Astrocyte (in vitro differentiated cells and primary cell): ENCODE measurements at regions not wholly inside any gene's neighbourhood (a gene's known extent, or its start where the extent isn't known, plus 50 kb on each side); places are given as distances from the start of the nearest gene placed in this dataset.

Experiments used
- DNase-seq: peaks from one replicate; pipeline ENCODE4 v3.0.0-alpha.2; 2010; ENCODE audit warnings: low read depth
- FAIRE-seq: peaks from 2 replicates; lab custom pipeline; 2011; peaks lifted over from hg19 to GRCh38; lab: Jason Lieb, UNC
- H2AFZ ChIP-seq: 2 replicates; pipeline ENCODE4 v1.6.0; 2012; ENCODE audit warnings: low read depth, low read length, inconsistent platforms
- H3K27ac ChIP-seq: 2 replicates; pipeline ENCODE4 v1.5.1; 2011; ENCODE audit warnings: low read depth, low read length, inconsistent platforms
- H3K27me3 ChIP-seq: 2 replicates; pipeline ENCODE4 v1.6.0; 2011; ENCODE audit warnings: low read length, inconsistent platforms; ENCODE audit not compliant: insufficient read depth
- H3K36me3 ChIP-seq: 2 replicates; pipeline ENCODE4 v1.5.1; 2011; ENCODE audit warnings: low read length, inconsistent platforms; ENCODE audit not compliant: insufficient read depth
- H3K4me1 ChIP-seq: 2 replicates; pipeline ENCODE4 v1.5.1; 2011; ENCODE audit warnings: low read length, inconsistent platforms; ENCODE audit not compliant: insufficient read depth
- H3K4me2 ChIP-seq: 2 replicates; pipeline ENCODE4 v1.6.0; 2012; ENCODE audit warnings: low read length, inconsistent platforms
- H3K4me3 ChIP-seq: 2 replicates; pipeline ENCODE4 v1.5.1; 2011; ENCODE audit warnings: low read depth, mild to moderate bottlenecking, low read length, inconsistent platforms; ENCODE audit not compliant: insufficient read depth
- H3K79me2 ChIP-seq: 2 replicates; pipeline ENCODE4 v1.6.0; 2012; ENCODE audit warnings: mild to moderate bottlenecking, low read length, inconsistent platforms; ENCODE audit not compliant: insufficient read depth
- H3K9ac ChIP-seq: 2 replicates; pipeline ENCODE4 v1.6.0; 2012; ENCODE audit warnings: mild to moderate bottlenecking, low read length, inconsistent platforms
- H3K9me3 ChIP-seq: 2 replicates; pipeline ENCODE4 v1.5.1; 2012; ENCODE audit warnings: low read depth, mild to moderate bottlenecking, low read length, inconsistent platforms; ENCODE audit not compliant: insufficient read depth
- H4K20me1 ChIP-seq: 2 replicates; pipeline ENCODE4 v1.6.0; 2012; ENCODE audit warnings: low read length, inconsistent platforms; ENCODE audit not compliant: insufficient read depth
- H3K27ac Mint-ChIP-seq: one replicate; pipeline ENCODE4 v1.8.0; 2021; ENCODE audit warnings: mild to moderate bottlenecking, mixed read lengths; ENCODE audit not compliant: unreplicated experiment
- H3K27me3 Mint-ChIP-seq: one replicate; pipeline ENCODE4 v1.8.0; 2021; ENCODE audit warnings: low read depth, mixed read lengths; ENCODE audit not compliant: unreplicated experiment
- H3K36me3 Mint-ChIP-seq: one replicate; pipeline ENCODE4 v1.8.0; 2021; ENCODE audit warnings: low read depth, mixed read lengths; ENCODE audit not compliant: unreplicated experiment
- H3K4me1 Mint-ChIP-seq: one replicate; pipeline ENCODE4 v1.8.0; 2021; ENCODE audit warnings: low read depth, mixed read lengths; ENCODE audit not compliant: unreplicated experiment
- H3K4me3 Mint-ChIP-seq: one replicate; pipeline ENCODE4 v1.8.0; 2021; ENCODE audit warnings: mild to moderate bottlenecking, moderate library complexity, mixed read lengths; ENCODE audit not compliant: unreplicated experiment
- H3K9me3 Mint-ChIP-seq: one replicate; pipeline ENCODE4 v1.8.0; 2021; ENCODE audit warnings: mild to moderate bottlenecking, mixed read lengths; ENCODE audit not compliant: unreplicated experiment
- EZH2 ChIP-seq: IDR thresholded peaks from 2 replicates; pipeline ENCODE4 v1.6.1; 2012; ENCODE audit warnings: mild to moderate bottlenecking, low read length, inconsistent platforms; ENCODE audit not compliant: insufficient read depth
- TF ChIP-seq, protein P1 (sequence below): IDR thresholded peaks from 2 replicates; pipeline ENCODE4 v1.5.1; 2011; ENCODE audit warnings: low read depth, mild to moderate bottlenecking, inconsistent platforms, low read length, moderate library complexity; ENCODE audit not compliant: insufficient read depth

DNA sequence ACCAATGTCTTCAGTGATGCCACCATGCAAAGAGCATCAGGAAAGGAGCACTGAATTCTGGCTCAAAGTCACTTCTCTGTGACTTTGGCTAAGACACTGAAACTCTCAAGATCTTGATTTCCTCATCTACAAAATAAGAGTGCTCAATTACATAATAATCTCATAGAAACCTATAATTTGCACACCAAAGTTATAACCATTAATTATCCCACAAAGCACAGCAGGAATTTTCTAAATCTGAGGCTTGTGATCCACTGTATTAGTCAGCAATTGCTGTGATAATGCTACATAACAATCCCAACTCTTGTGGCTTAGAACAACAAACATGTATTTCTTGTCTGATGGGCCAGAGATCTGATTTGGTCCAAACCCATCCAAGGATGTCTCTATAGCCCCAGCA, 108.7 kb downstream of the PSMG1 start:
- Mint-ChIP-seq H3K9me3 (peaks cover 5% of the 10 kb centered on the region), H3K4me3 (no peak overlapping the region), H3K27me3 (peaks cover 10% of the 10 kb centered on the region), H3K36me3 (no peaks in the 10 kb centered on the region), H3K4me1 (no peaks in the 10 kb centered on the region), H3K27ac (no peak overlapping the region)
- Histone ChIP-seq H3K4me1 (peaks cover 10% of the 10 kb centered on the region), H3K4me3 (no peak overlapping the region), H3K36me3 (no peaks in the 10 kb centered on the region), H3K79me2 (no peaks in the 10 kb centered on the region), H2AFZ (no peak overlapping the region), H4K20me1 (no peaks in the 10 kb centered on the region), H3K27me3 (peaks cover 12% of the 10 kb centered on the region), H3K9me3 (peaks cover 3% of the 10 kb centered on the region), H3K27ac (no peak overlapping the region), H3K9ac (no peak overlapping the region), H3K4me2 (no peak overlapping the region)
- FAIRE-seq (no peak), DNase-seq (no peak)
- no peak for TF ChIP-seq EZH2
- TF ChIP-seq, protein P1, sequence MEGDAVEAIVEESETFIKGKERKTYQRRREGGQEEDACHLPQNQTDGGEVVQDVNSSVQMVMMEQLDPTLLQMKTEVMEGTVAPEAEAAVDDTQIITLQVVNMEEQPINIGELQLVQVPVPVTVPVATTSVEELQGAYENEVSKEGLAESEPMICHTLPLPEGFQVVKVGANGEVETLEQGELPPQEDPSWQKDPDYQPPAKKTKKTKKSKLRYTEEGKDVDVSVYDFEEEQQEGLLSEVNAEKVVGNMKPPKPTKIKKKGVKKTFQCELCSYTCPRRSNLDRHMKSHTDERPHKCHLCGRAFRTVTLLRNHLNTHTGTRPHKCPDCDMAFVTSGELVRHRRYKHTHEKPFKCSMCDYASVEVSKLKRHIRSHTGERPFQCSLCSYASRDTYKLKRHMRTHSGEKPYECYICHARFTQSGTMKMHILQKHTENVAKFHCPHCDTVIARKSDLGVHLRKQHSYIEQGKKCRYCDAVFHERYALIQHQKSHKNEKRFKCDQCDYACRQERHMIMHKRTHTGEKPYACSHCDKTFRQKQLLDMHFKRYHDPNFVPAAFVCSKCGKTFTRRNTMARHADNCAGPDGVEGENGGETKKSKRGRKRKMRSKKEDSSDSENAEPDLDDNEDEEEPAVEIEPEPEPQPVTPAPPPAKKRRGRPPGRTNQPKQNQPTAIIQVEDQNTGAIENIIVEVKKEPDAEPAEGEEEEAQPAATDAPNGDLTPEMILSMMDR = no peak

DNA sequence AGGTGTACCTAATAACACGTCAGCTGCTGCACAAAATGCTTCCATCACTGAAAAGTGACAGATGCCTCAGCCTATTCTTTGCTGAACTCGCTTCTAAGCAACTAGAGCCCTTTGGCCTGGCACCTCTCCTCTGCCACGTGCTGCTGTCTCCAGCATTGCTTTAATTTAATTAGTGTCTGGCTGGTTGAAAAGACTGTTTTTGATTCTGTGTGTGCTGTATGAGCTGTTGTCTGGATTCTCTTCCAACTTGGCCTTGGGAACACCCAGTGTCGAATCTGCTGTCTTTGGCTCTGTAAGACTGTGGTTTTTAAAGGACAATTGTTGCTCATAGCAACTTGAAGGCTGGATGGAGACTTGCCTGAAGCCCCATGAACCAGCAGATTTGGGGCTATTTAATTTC, 109.5 kb downstream of the PSMG1 start:
- no peaks in the 10 kb centered on the region for H3K36me3 Mint-ChIP-seq

DNA sequence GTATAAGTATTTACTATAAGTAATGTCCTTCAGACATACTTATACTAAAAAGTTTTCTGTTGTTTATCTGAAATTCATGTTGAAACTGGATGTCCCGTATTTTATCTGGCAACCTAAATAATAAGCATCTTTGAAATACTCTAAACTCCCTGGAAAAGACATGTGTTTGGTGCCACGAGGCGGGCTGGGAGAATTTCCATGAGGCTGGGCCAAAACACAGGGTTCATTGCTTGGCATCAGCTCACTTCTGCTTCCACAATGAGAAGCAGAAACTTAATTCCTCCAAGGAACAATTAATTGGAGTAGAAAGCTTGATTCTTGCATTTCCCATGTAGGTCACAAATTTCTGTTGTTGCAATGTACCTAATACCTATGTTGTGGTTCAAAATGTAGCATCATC, 110.2 kb downstream of the PSMG1 start:
- Mint-ChIP-seq H3K4me1 (no peaks in the 10 kb centered on the region), H3K4me3 (no peak overlapping the region), H3K36me3 (no peaks in the 10 kb centered on the region), H3K27ac (no peak overlapping the region), H3K9me3 (peaks cover 5% of the 10 kb centered on the region), H3K27me3 (peaks cover 6% of the 10 kb centered on the region)
- Histone ChIP-seq H3K4me2 (no peak overlapping the region), H4K20me1 (no peaks in the 10 kb centered on the region), H3K4me3 (no peak overlapping the region), H3K4me1 (peaks cover 10% of the 10 kb centered on the region), H3K9ac (no peak overlapping the region), H3K27me3 (peaks cover 10% of the 10 kb centered on the region), H2AFZ (no peak overlapping the region), H3K9me3 (peaks cover 3% of the 10 kb centered on the region), H3K36me3 (no peaks in the 10 kb centered on the region), H3K79me2 (no peaks in the 10 kb centered on the region), H3K27ac (no peak overlapping the region)
- no peak for DNase-seq
- FAIRE-seq = no peak
- TF ChIP-seq EZH2 = no peak

More for the DNA sequence above, 109.5 kb downstream of the PSMG1 start:
- no peak for DNase-seq
- peaks cover 10% of the 10 kb centered on the region for H3K27me3 Mint-ChIP-seq
- H3K27ac Mint-ChIP-seq = no peak overlapping the region
- FAIRE-seq = no peak
- peaks cover 3% of the 10 kb centered on the region for H3K9me3 ChIP-seq
- TF ChIP-seq EZH2 = no peak
- TF ChIP-seq, protein P1 = no peak
- H3K36me3 ChIP-seq = no peaks in the 10 kb centered on the region
- H4K20me1 ChIP-seq = no peaks in the 10 kb centered on the region
- no peaks in the 10 kb centered on the region for H3K4me1 Mint-ChIP-seq
- H3K4me3 Mint-ChIP-seq = no peak overlapping the region
- H3K4me3 ChIP-seq = no peak overlapping the region
- H3K79me2 ChIP-seq = no peaks in the 10 kb centered on the region
- H3K9me3 Mint-ChIP-seq = peaks cover 5% of the 10 kb centered on the region
- H3K4me1 ChIP-seq = peaks cover 10% of the 10 kb centered on the region
- H3K9ac ChIP-seq = no peak overlapping the region
- no peak overlapping the region for H3K27ac ChIP-seq
- H2AFZ ChIP-seq = no peak overlapping the region
- peaks cover 10% of the 10 kb centered on the region for H3K27me3 ChIP-seq
- H3K4me2 ChIP-seq = no peak overlapping the region
